WTC11 (cell line): ENCODE measurements at regions not wholly inside any gene's neighbourhood (a gene's known extent, or its start where the extent isn't known, plus 50 kb on each side); places are given as distances from the start of the nearest gene placed in this dataset.
"Not testable (repeated sequence)": the region's sequence is repeated elsewhere in the genome, so short reads cannot be mapped to it uniquely, and the experiment has no call there.

Experiments used
- ATAC-seq: fragments of 200-7000 bp; cut with Tn5 transposase; 2 replicates; pipeline ENCODE4 v1.10.0; 2021; ENCODE audit warnings: mild to moderate bottlenecking, moderate library complexity
- CTCF ChIA-PET: fragments of 300-600 bp; sonication (Branson Sonifier 250); formaldehyde crosslinking; loops from one replicate; lab custom pipeline; 2021; ENCODE audit warnings: antibody characterized with exemption; lab: Charles Lee
- POLR2A ChIA-PET: fragments of 350-600 bp; sonication (Branson Sonifier 250); formaldehyde crosslinking; loops from one replicate; lab custom pipeline; 2021; ENCODE audit warnings: antibody characterized with exemption; lab: Charles Lee
- DNase-seq: peaks from one replicate; pipeline ENCODE4 v3.0.0; 2021; ENCODE audit warnings: low spot score
- H3K27ac Mint-ChIP-seq: 2 replicates; pipeline ENCODE4 v1.8.0; 2021; ENCODE audit warnings: mixed read lengths
- H3K27me3 Mint-ChIP-seq: 2 replicates; pipeline ENCODE4 v1.8.0; 2021; ENCODE audit warnings: low read depth, mild to moderate bottlenecking, moderate library complexity, mixed read lengths
- H3K36me3 Mint-ChIP-seq: 2 replicates; pipeline ENCODE4 v1.8.0; 2021; ENCODE audit warnings: mixed read lengths
- H3K4me1 Mint-ChIP-seq: 2 replicates; pipeline ENCODE4 v1.8.0; 2022; ENCODE audit warnings: mixed read lengths
- H3K4me3 Mint-ChIP-seq: 2 replicates; pipeline ENCODE4 v1.8.0; 2021; ENCODE audit warnings: mild to moderate bottlenecking, moderate library complexity, mixed read lengths
- H3K9me3 Mint-ChIP-seq: 2 replicates; pipeline ENCODE4 v1.8.0; 2021; ENCODE audit warnings: mixed read lengths
- AR ChIP-seq: fragments of 250-450 bp; sonication (Bioruptor Pico); IDR thresholded peaks from 2 replicates; pipeline ENCODE4 v1.9.0; 2021; ENCODE audit warnings: mild to moderate bottlenecking
- ATF3 ChIP-seq: sonication (generic); formaldehyde crosslinking; conservative IDR thresholded peaks from 2 replicates; pipeline ENCODE4 v1.8.1; 2022; ENCODE audit warnings: mild to moderate bottlenecking, missing genetic modification reagents
- E2F5 ChIP-seq: sonication (generic); formaldehyde crosslinking; IDR thresholded peaks from 2 replicates; pipeline ENCODE4 v1.8.1; 2022; ENCODE audit warnings: mild to moderate bottlenecking, moderate library complexity, missing genetic modification reagents
- FOXP1 ChIP-seq: sonication (generic); formaldehyde crosslinking; IDR thresholded peaks from 2 replicates; pipeline ENCODE4 v1.8.0; 2022; ENCODE audit warnings: missing genetic modification reagents, mild to moderate bottlenecking, moderate library complexity, borderline replicate concordance
- FOXP4 ChIP-seq: sonication (generic); formaldehyde crosslinking; IDR thresholded peaks from 2 replicates; pipeline ENCODE4 v1.8.0; 2022; ENCODE audit warnings: mild to moderate bottlenecking, missing genetic modification reagents
- GABPB1 ChIP-seq: sonication (generic); formaldehyde crosslinking; IDR thresholded peaks from 2 replicates; pipeline ENCODE4 v1.8.1; 2023; ENCODE audit warnings: mild to moderate bottlenecking, missing genetic modification reagents
- GRHL2 ChIP-seq: fragments of 250-450 bp; sonication (Bioruptor Pico); IDR thresholded peaks from 2 replicates; pipeline ENCODE4 v1.8.0; 2022; ENCODE audit warnings: mild to moderate bottlenecking, moderate library complexity; ENCODE audit not compliant: insufficient replicate concordance, severe bottlenecking
- NFE2L1 ChIP-seq: sonication (generic); formaldehyde crosslinking; IDR thresholded peaks from 2 replicates; pipeline ENCODE4 v1.8.1; 2023; ENCODE audit warnings: missing genetic modification reagents
- ZNF138 ChIP-seq: sonication (generic); formaldehyde crosslinking; conservative IDR thresholded peaks from 2 replicates; pipeline ENCODE4 v1.8.1; 2022; ENCODE audit warnings: mild to moderate bottlenecking, moderate library complexity, missing genetic modification reagents
- ZNF232 ChIP-seq: sonication (generic); formaldehyde crosslinking; IDR thresholded peaks from 2 replicates; pipeline ENCODE4 v1.8.0; 2022; ENCODE audit warnings: mild to moderate bottlenecking, missing genetic modification reagents
- ZNF396 ChIP-seq: fragments of 250-450 bp; sonication (Bioruptor Pico); IDR thresholded peaks from 2 replicates; pipeline ENCODE4 v1.8.0; 2021; ENCODE audit warnings: mild to moderate bottlenecking, moderate library complexity, borderline replicate concordance
- ZNF416 ChIP-seq: fragments of 250-450 bp; sonication (Bioruptor Pico); IDR thresholded peaks from 2 replicates; pipeline ENCODE4 v1.9.0; 2021; ENCODE audit warnings: mild to moderate bottlenecking, inconsistent platforms
- ZNF512 ChIP-seq: sonication (generic); formaldehyde crosslinking; IDR thresholded peaks from 2 replicates; pipeline ENCODE4 v1.8.1; 2022; ENCODE audit warnings: missing genetic modification reagents, borderline replicate concordance
- ZNF532 ChIP-seq: fragments of 250-450 bp; sonication (Bioruptor Pico); IDR thresholded peaks from 2 replicates; pipeline ENCODE4 v1.9.0; 2021; ENCODE audit warnings: mild to moderate bottlenecking, borderline replicate concordance
- TF ChIP-seq, protein P1 (sequence below): sonication (generic); formaldehyde crosslinking; IDR thresholded peaks from 2 replicates; pipeline ENCODE4 v1.8.1; 2023; ENCODE audit warnings: mild to moderate bottlenecking, missing genetic modification reagents
- TF ChIP-seq, protein P2 (sequence below): fragments of 250-450 bp; sonication (Bioruptor Pico); IDR thresholded peaks from 2 replicates; pipeline ENCODE4 v1.8.0; 2021; ENCODE audit warnings: mild to moderate bottlenecking

DNA sequence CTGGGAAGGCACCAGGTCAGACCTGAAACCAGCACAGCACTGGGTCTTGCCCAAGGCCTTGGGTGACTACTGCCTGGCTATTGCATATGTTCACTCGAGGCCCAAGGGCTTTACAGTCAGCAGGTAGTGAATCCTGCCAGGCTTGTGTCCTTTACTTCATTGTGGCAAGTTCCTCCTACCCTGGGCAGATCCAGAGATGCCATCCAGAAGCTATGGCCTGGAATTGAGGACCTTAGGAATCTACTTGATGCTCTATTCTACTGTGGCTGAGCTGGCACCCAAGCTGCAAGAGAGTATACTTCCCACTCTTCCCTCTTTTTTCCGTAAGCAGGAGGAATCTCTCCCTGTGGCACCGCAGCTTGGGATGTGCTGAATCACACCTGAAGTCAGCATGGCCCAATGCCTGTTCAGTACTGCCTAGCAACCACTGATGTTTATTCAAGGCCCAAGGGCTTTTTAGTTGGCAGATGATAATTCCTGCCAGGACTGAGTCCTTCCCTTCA, 246.7 kb upstream of the CTBP2 start (continued):
- TF ChIP-seq ZNF532 (CRISPR knock-in tag): no peak
- no peak for TF ChIP-seq ZNF512 (CRISPR knock-in tag)
- no peak for TF ChIP-seq NFE2L1 (CRISPR knock-in tag)
- no peak for TF ChIP-seq ZNF138 (CRISPR knock-in tag)
- no peak for TF ChIP-seq E2F5 (CRISPR knock-in tag)
- TF ChIP-seq ZNF416 (CRISPR knock-in tag): no peak
- TF ChIP-seq GRHL2 (CRISPR knock-in tag): no peak
- no peak for TF ChIP-seq ZNF232 (CRISPR knock-in tag)
- no peak for TF ChIP-seq ATF3 (CRISPR knock-in tag)

DNA sequence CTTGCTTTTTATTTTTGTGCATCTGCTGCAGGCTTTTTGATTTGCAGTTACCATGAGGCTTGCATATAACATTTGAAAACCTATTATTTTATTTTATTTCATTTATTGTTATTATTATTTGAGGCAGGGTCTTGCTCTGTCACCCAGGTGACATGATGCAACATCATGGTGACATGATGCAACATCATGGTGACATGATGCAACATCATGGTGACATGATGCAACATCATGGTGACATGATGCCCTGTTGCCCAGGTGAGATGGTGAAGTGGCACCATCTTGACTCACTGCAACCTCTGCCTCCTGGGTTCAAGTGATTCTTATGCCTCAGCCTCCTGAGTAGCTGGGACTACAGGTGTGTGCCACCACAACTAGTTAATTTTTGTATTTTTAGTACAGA, 244.5 kb upstream of the CTBP2 start:
- ATAC-seq, H3K27me3 Mint-ChIP-seq, H3K4me3 Mint-ChIP-seq, CTCF ChIA-PET, POLR2A ChIA-PET, H3K27ac Mint-ChIP-seq, H3K36me3 Mint-ChIP-seq, DNase-seq: not testable (repeated sequence)
- Mint-ChIP-seq H3K4me1 (peaks cover 13% of the 10 kb centered on the region), H3K9me3 (peaks cover 36% of the 10 kb centered on the region)
- TF ChIP-seq ATF3 (CRISPR knock-in tag): 0 out of 2 replicates have a peak, but pooled peaks have one; percentile 47
- peak; percentile 91 for TF ChIP-seq GABPB1
- TF ChIP-seq ZNF396 (CRISPR knock-in tag): 0 out of 2 replicates have a peak, but pooled peaks have one; percentile 45

- DNase-seq (no peak), ATAC-seq (no peak)
- Mint-ChIP-seq H3K9me3 (peaks cover 34% of the 10 kb centered on the region), H3K27ac (no peak overlapping the region), H3K27me3 (no peaks in the 10 kb centered on the region; the same call in 1 of the 2 replicates), H3K36me3 (peaks cover 7% of the 10 kb centered on the region; the same call in 1 of the 2 replicates), H3K4me3 (no peak overlapping the region), H3K4me1 (peaks cover 10% of the 10 kb centered on the region)
- POLR2A ChIA-PET: no interaction called here
- CTCF ChIA-PET: no interaction called here
- TF ChIP-seq, protein P1, sequence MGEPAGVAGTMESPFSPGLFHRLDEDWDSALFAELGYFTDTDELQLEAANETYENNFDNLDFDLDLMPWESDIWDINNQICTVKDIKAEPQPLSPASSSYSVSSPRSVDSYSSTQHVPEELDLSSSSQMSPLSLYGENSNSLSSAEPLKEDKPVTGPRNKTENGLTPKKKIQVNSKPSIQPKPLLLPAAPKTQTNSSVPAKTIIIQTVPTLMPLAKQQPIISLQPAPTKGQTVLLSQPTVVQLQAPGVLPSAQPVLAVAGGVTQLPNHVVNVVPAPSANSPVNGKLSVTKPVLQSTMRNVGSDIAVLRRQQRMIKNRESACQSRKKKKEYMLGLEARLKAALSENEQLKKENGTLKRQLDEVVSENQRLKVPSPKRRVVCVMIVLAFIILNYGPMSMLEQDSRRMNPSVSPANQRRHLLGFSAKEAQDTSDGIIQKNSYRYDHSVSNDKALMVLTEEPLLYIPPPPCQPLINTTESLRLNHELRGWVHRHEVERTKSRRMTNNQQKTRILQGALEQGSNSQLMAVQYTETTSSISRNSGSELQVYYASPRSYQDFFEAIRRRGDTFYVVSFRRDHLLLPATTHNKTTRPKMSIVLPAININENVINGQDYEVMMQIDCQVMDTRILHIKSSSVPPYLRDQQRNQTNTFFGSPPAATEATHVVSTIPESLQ (CRISPR knock-in tag): no peak
- TF ChIP-seq FOXP1: no peak
- TF ChIP-seq FOXP4 (CRISPR knock-in tag): no peak
- TF ChIP-seq AR (CRISPR knock-in tag): no peak
- TF ChIP-seq, protein P2, sequence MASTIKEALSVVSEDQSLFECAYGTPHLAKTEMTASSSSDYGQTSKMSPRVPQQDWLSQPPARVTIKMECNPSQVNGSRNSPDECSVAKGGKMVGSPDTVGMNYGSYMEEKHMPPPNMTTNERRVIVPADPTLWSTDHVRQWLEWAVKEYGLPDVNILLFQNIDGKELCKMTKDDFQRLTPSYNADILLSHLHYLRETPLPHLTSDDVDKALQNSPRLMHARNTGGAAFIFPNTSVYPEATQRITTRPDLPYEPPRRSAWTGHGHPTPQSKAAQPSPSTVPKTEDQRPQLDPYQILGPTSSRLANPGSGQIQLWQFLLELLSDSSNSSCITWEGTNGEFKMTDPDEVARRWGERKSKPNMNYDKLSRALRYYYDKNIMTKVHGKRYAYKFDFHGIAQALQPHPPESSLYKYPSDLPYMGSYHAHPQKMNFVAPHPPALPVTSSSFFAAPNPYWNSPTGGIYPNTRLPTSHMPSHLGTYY (CRISPR knock-in tag): no peak
Measured at GRCh38 chr10:125401462-125401861, 241.1 kb upstream of the CTBP2 start.
